ENCODE measurements at regions not wholly inside any gene's neighbourhood (a gene's known extent, or its start where the extent isn't known, plus 50 kb on each side); places are given as distances from the start of the nearest gene placed in this dataset.

DNA sequence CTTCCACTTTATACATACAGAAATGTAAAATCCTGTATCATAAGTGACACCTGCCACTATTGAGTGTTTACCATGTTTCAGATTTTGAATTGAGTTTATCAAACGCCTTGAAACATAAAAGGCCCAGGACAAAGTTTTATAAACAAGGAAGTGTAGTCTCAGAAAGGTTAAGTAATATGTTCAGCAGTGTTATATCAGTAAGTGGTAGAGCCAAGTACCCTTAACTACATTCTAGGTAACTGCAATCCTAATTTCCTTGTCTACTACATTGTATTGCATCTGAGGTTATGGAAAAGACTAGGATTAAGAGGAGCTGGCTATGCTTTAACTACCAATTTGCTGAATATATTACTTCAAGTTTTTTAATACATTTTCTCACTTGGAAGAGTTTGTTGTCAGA, 641.6 kb downstream of the LRRC70 start:
- H3K27me3 ChIP-seq = no peaks in the 10 kb centered on the region
- DNase-seq = no peak
- H3K36me3 ChIP-seq = no peaks in the 10 kb centered on the region
- no peak overlapping the region for H3K9ac ChIP-seq (ENCODE audit: low read depth in 2 of 2, low read length in 2 of 2)
- TF ChIP-seq, protein P1, sequence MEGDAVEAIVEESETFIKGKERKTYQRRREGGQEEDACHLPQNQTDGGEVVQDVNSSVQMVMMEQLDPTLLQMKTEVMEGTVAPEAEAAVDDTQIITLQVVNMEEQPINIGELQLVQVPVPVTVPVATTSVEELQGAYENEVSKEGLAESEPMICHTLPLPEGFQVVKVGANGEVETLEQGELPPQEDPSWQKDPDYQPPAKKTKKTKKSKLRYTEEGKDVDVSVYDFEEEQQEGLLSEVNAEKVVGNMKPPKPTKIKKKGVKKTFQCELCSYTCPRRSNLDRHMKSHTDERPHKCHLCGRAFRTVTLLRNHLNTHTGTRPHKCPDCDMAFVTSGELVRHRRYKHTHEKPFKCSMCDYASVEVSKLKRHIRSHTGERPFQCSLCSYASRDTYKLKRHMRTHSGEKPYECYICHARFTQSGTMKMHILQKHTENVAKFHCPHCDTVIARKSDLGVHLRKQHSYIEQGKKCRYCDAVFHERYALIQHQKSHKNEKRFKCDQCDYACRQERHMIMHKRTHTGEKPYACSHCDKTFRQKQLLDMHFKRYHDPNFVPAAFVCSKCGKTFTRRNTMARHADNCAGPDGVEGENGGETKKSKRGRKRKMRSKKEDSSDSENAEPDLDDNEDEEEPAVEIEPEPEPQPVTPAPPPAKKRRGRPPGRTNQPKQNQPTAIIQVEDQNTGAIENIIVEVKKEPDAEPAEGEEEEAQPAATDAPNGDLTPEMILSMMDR (IDR thresholded peaks at IDR 0.05) = no peak
- H3K9me3 ChIP-seq = no peaks in the 10 kb centered on the region
- H3K4me1 ChIP-seq = no peaks in the 10 kb centered on the region
- no peak overlapping the region for H3K27ac ChIP-seq
- intact Hi-C loops (cut with DNase I) = no loop called here
- no peak overlapping the region for H3K4me3 ChIP-seq

GRCh38 chr5:63217422-63217821, 638.8 kb downstream of the LRRC70 start:
- no peak overlapping the region for H3K4me3 ChIP-seq
- no peak overlapping the region for H3K9ac ChIP-seq (ENCODE audit: low read depth in 2 of 2, low read length in 2 of 2)
- H3K36me3 ChIP-seq = no peaks in the 10 kb centered on the region
- intact Hi-C loops (cut with DNase I) = no loop called here
- H3K27ac ChIP-seq = no peak overlapping the region
- H3K27me3 ChIP-seq = no peaks in the 10 kb centered on the region
- no peaks in the 10 kb centered on the region for H3K9me3 ChIP-seq
- H3K4me1 ChIP-seq = no peaks in the 10 kb centered on the region
- TF ChIP-seq, protein P1 (IDR thresholded peaks at IDR 0.05) = no peak
- DNase-seq = no peak

DNA sequence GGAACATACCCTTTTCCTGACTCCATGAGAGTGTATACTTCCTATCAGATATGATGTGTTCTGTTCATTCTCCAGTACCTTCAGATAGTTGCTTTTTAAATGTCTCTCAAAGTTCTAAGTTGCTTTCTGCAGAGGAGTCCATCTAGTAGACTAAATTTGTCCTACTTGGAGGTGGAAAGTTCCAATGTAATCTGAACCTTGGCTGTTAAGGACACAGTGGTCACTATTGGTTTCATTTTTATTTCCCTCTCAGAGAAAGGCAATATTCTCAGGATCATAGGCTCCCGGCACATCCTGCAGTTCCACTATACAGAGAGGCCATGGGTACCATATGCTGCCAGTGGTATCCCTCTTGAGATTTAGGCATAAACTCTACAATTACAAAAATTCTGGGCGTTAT, 634.6 kb downstream of the LRRC70 start:
- Histone ChIP-seq H3K4me1 (no peaks in the 10 kb centered on the region), H3K27me3 (no peaks in the 10 kb centered on the region), H3K4me3 (no peak overlapping the region), H3K36me3 (no peaks in the 10 kb centered on the region), H3K9ac (ENCODE audit: low read depth in 2 of 2, low read length in 2 of 2) (no peak overlapping the region), H3K9me3 (no peaks in the 10 kb centered on the region), H3K27ac (no peak overlapping the region)
- intact Hi-C loops (cut with DNase I) = no loop called here
- DNase-seq = no peak
- TF ChIP-seq, protein P1 (IDR thresholded peaks at IDR 0.05) = no peak

DNA sequence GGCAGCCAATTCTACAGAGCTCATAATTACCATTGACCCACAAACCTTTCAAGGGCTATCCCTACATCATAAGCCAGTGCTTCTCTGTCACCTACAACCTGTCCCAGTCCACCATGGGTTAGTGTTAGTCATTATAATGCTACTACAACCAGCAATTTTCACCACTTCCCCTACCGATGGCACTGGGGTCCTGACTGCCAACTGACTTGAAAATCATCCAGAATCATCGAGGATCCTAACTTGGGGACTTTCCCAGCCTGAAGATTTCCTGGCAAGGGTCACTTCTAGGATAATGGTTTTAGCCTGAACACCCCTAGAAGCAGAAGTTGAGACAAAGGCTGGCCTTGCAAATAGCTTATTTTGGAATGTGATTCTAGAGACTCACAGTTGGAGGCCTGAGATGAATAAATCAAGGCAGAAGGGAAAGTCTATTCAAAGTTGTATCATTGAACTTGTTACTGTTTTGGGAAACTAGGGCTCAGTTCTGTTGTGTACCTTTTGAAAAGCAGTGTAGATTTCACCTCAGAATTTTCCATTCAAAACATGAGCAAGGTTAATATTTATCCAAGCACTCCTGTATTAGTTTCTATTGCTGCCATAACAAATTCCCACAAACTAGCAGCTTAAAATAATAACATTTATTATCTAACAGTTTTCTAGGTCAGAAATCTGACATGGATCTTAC, 633.0 kb downstream of the LRRC70 start:
- Histone ChIP-seq H3K9ac (ENCODE audit: low read depth in 2 of 2, low read length in 2 of 2) (no peak overlapping the region), H3K9me3 (no peaks in the 10 kb centered on the region), H3K27me3 (no peaks in the 10 kb centered on the region), H3K4me3 (no peak overlapping the region), H3K27ac (no peak overlapping the region), H3K36me3 (no peaks in the 10 kb centered on the region), H3K4me1 (no peaks in the 10 kb centered on the region)
- no peak for DNase-seq
- TF ChIP-seq, protein P1 (IDR thresholded peaks at IDR 0.05) = no peak
- intact Hi-C loops (cut with DNase I) = no loop called here

DNA sequence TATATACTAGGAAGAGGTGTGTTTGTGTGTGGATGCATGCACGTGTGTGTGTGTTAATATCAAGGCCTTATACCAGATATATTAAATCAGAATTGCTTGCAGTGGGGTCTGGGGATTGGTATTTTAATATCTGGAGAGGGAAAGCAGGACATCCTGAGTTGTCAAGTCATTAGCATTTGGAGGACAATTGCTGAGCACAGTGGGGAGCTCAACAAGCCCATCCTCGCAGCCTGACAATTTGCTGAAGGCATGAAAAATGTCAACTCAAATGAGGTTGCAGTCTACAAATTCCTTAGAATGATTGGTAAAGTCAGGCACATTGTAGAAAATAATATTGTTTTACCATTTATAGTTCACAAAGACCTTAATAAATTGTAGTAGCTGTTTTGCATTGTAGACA, 627.4 kb downstream of the LRRC70 start:
- intact Hi-C loops (cut with DNase I) = no loop called here
- TF ChIP-seq, protein P1 (IDR thresholded peaks at IDR 0.05) = no peak
- Histone ChIP-seq H3K36me3 (no peaks in the 10 kb centered on the region), H3K9me3 (no peaks in the 10 kb centered on the region), H3K27me3 (no peaks in the 10 kb centered on the region), H3K4me1 (no peaks in the 10 kb centered on the region), H3K9ac (ENCODE audit: low read depth in 2 of 2, low read length in 2 of 2) (no peak overlapping the region), H3K4me3 (no peak overlapping the region), H3K27ac (no peak overlapping the region)
- no peak for DNase-seq

Data from colonic mucosa (tissue), 4 donors.